Kidney capillary endothelial cell (primary cell): ENCODE measurements at regions not wholly inside any gene's neighbourhood (a gene's known extent, or its start where the extent isn't known, plus 50 kb on each side); places are given as distances from the start of the nearest gene placed in this dataset.

Experiments used
- DNase-seq: peaks from one replicate; pipeline ENCODE4 v3.0.0-alpha.2; 2018; ENCODE audit warnings: low spot score

DNA sequence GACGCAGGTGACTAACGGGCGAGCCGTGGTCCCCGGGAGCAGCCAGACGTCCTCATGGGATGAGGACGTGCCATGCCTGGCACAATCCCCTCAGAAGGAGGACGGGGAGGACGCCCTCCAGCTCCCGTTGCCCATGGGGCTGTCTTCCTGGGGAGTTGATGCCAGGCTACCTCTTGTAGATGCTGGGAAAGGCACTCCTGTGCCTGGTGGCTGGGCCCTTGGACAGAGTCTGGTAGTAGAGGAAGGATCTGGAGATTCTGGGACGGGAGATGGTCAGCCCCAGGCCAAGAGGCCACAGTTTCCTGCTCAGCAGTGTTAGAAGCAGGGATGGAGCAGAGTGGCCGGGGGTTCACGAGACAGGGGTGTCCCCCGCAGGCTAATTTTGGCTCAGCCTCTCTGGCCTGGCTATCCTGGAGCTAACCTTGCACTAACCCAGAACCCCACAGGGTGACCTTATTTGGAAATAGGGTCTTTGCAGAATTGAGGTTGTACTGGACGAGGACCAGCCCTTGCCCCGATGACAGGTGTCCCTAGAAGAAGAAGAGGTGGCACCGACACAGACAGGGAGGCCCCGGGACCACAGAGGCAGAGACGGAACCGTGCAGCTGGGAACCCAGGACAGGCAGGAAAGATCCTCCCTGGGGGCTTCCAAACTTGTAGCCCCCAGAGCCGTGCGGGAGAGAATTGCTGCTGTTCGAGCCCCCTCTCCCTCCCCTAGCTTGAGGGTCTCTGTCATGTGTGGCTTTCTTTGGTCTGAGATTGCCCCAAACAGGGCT, 50.1 kb upstream of the ADRA2C start:
- DNase-seq = no peak

DNA sequence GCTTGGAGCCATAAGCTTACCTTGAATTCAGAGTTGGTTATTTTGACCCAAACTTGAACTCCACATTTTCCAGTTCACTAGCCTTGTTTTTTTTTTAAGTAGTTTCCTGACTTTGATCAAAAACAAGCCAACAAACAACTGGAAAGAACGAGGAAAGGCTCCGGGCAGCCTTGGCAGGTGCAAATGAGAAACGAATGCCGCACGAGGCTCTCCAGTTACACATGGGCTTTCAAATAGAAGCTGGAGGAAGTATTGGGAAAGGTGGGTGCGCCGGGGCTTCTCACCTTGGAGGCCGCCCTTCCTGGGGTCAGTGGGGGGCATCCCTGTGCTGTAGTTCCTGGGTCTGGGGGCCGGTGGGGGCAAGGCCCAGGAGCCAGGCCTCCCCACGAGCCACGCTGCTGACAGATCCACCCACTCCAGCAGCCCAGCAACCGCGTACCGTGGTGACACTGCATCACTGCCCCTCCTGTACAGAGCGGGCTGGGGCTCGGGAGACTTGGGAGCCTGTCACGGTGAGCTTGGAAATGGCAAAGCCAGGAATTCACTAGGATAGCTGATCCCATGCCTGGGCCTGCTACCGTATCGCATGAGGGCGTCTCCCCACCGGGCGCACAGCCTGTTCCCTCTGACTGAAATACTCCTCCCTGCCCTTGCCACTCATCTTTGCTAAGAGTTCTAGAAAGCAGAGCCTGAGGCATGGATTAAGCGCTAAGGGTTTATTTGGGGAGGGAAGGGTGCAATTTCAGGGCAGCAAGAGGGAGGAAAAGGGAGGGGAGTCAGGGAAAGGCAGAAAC, 50.9 kb upstream of the ADRA2C start:
- no peak for DNase-seq

DNA sequence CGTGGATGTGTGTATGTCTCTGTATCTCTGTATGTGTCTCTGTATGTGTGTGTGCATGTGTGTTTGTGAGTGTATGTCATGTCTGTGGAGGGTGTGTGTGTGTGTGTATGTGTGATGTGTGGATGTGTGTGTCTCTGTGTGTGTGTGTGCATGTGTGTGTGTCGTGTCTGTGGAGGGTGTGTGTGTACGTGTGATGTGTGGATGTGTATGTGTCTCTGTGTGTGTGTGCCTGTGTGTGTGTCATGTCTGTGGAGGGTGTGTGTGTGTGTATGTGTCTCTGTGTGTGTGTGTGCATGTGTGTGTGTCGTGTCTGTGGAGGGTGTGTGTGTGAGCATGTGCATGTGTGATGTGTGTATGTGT, 51.6 kb upstream of the ADRA2C start:
- DNase-seq = no peak

DNA sequence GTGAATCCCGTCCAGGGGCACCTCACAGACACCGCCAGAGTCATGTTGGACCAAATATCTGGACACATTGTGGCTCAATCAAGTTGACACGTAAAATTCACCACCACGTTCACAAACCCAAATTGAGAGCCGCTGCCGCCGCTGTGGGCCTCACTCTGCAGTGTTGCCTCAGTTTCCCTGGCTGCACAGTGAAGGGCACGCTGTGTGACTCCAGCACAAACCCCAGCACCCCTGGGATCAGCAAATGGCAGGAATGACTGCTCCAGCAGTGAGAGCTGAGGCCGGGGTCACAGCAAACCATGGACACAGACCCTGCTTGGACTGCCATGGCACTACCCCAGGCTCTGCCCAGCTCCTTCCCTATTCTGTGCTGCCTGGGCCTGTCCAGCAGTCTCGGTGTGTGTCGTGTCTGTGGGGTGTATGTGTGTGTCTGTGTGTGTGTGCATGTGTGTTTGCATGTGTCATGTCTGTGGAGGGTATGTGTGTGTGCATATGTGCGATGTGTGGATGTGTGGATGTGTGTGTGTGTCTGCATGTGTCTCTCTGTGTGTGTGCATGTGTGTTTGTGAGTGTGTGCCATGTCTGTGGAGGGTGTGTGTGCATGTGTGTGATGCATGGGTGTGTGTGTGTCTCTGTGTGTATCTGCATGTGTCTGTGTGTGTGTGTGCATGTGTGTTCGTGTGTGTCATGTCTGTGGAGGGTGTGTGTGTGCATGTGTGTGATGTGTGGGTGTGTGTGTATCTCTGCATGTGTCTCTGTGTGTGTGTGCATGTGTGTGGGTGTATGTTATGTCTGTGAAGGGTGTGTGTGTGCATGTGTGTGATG, 52.2 kb upstream of the ADRA2C start:
- DNase-seq = no peak

DNA sequence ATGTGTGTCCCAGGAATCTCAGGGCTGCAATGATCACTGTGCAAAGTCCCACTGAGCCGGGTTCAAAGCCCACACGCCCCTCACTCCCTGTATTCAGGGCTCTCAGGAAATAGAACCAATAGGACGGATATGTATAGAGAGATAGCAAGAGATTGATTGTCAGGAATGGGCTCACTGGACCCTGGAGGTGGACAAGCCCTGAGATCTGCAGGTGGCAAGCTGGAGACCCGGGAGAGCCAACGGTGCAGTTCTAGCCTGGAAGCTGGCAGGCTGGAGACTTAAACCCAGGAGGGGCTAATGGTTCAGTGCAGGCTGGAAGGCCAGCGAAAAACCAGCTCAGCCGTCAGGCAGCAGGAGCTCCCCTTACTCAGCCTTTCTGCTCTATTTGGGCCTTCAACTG, 52.8 kb upstream of the ADRA2C start:
- DNase-seq = no peak

DNA sequence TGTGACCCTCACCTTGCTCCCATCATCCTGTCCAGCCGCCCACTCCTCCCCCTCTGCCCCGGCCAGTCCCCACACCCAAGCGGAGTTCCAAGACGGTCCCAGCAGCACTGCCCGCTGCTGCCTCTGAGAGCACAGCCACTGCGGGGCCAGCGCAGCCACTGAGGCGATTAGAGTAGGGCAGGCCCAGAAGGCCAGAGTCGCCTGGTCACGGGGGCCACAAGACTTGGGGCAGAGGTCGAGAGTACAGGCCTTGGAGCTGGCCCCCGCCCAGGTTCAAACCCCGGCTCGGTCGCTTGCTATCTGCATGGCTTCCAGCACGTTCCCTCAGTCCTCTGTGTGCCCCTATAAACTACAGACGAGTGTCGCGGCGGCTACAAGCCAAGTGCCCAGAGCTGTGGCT, 53.2 kb upstream of the ADRA2C start:
- no peak for DNase-seq

DNA sequence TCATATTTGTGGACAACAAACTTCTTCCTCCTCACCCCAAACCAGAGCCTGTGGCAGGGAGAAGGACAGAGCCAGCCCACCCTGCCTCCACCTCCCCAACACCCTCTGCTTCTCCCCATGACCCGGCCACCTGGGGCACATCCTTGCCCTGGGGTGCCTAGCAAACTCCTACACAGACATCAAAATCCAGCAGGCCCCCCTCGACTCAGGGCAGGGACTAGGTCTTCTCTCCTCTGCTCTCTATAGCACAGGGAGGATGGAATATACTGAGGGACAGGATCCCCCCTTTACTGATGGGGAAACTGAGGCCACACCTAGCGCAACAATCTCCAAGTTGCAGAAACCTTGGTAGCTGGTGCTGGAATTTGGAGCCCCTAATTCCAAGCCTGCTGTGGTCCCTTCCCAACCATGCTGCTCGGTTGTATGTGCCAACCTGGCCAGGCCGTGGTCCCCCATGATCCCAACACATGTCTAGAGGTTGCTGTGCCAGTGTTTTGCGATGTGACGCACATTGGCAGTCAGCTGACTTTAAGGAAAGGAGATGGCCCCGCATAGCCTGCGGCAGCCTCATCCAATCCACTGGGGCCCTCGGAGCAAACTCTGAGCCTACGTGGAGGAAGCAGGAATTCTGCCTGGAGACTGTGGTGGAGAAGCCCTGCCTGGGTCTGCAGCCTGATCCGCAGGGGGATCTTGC, 53.9 kb upstream of the ADRA2C start:
- DNase-seq = no peak

DNA sequence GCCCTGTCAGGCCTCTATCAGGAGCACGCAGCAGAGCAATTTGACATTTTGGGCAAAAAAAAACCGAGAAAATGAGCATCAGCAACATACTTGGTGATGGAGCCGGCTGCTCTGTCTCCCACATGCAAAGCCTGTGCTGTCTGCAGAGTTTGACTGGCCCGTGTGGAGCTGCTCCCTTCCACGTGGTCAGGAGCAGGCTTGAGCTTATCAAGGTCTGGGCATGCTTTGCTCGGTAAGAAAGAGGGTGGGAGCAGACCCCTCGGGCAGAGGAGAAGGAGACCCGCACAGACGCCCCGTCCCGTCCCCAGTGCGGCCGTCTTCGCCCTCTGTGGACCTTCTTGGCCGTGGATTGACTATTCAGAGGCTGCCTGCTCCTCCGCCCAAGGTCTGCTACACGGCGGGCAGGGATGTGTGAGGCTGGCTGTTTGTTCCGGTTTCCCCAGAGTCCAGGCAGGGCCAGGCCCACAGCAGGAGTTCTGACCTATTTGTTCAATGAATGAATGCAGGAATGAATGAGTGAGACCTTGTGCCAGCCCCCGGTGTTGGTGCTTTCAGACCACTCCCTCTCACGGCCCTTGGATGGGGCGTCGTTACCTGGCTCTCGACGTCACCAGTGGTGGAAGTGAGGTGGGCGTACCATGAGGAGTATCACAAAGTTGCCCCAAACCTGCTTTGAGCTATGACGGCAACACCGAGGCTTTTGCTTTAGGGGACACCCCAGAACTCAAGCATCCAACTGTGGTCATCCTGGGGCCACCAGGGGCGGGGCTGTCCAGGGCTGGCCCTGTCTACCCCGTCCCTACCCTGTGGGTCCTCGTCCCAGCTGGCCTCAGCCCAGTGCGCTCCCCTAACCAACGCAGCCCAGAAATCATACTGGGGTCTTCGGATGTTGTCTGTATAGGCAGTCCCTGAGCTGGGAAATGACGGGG, 54.7 kb upstream of the ADRA2C start:
- no peak for DNase-seq

DNA sequence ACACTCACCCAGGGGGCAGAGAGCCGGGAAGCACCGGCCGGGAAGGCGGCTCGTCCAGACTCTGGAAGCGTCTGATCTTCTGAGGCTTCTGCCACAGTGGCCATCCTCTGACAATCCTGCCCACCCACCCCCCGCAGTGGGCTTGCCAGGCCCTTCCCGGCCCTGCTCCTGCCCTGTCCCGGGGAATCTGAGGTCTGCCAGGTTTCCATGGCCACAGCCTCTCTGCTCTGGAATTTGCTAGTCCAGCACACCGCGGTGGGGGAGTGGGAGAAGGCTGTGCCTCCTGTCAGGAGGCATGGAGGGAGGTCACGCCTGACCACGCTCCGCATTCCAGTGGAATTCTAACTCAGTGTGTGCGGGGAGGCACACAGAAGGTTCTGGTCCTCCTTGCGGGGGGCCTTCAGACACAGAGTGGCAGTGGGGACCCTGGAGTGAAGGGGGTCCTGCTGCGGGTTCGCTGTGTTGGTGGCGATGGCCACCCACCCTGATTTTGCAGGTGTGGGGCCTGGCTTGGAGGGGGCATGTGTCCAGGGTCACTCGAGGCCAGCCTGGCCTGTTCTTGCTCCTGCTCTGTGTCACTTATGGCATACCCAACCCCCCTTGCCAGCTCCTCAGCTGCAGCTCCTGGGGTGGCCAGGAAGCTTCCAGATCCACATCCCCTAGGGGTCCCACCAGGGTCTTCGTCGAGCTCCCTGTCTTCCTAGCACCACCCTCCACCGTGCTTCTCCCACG, 55.6 kb upstream of the ADRA2C start:
- DNase-seq = no peak

DNA sequence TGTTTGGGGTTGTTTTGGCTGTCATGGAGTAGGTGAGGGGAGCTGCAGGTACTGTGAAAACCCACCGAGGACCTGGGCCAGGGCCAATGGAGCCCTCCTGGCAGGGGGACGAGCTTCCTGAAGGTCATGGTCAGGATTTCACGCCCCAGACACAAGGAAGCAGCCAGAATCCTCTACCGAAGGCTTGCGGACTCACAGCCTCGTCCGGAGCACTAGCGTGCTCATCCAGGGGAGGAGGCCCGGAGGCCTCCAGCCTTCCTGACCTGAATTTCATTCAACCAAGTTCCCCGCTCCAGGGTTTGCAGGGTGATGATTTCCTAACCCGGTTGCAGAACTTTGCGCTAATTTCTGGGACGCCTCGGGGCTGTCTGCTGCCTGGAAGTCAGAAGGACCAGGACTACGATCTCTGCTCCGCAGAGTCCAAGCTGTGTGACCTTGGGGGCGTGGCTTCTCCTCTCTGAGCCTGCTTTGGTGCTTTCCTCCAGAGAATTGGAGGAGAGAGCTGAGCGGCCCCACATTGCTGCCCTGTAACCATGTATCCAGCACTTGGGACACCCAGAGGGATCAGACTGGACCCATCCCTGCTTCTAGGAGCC, 56.2 kb upstream of the ADRA2C start:
- no peak for DNase-seq

DNA sequence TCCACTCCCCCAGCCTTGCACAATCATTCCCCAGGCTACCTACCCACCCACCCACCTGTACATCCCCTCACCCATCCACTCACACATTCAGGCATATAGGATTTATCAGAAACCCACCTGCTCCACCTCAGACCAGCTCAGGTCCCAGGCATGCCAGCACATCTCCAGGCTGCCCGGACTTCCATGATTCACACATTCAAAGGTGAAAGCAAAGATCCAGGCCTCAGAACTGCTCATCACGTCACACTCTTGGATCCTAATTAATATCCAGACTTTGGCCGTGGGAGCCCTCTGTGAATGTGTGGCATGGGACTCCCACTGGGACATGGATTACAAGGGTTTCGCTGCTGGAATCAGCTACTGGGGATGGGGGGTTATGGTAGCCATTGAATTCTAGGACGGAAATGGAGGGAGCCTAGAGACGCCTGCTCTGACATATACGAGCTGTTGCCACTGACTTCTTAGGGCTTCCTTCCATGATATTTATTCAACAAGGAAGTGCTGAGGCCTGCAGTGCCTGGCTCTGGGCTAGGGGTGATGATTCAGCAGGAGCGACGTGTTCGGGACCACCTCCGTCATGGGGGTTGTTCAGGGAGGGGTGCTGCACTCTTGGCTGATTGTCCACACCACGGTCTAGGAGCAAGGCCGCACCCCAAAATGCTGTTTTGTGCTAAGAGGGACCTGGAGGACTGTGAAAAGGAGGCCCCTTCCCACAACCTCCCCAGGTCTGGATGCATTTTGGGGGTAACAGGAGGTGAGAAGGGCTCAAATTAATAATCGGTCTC, 56.9 kb upstream of the ADRA2C start:
- no peak for DNase-seq

DNA sequence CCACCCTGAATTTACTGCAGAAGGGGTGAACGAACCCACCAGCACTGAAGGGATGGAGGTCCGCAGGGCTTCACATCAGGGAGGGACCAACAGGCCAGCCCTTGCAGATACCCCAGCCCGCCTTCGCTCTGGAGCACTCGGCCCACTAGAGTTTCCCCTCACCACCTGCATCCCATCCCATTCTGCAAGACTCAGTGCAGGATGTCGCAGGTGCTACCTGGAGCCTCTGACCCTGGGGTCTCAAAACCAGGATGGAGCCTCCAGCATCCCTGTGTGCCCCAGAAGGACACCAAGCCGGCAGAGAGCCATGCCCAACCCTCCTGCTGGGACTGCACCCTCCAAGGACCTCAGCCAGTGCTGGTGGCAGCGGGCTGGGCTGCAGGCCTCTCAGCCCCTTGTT, 57.6 kb upstream of the ADRA2C start:
- DNase-seq = no peak

DNA sequence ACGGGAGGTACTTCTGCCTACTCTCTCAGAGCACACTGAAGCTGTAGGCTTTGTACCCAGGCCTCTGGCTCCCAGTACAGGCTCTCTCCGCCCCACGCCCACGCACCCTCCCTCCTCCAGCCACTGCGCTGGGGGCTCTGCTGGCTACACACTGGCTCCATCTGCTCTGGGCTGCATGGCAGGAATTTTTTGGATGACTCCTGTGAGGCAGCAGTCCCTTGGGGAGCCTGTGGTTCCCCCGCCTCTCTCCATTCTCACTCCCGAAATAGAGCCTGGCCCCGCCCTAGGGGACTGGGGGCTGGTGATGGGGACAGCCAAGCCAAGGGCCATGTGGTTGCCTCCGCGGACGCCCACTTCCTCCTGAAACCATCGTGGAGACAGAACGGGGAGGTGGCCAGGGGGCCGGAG, 58.1 kb upstream of the ADRA2C start:
- no peak for DNase-seq

DNA sequence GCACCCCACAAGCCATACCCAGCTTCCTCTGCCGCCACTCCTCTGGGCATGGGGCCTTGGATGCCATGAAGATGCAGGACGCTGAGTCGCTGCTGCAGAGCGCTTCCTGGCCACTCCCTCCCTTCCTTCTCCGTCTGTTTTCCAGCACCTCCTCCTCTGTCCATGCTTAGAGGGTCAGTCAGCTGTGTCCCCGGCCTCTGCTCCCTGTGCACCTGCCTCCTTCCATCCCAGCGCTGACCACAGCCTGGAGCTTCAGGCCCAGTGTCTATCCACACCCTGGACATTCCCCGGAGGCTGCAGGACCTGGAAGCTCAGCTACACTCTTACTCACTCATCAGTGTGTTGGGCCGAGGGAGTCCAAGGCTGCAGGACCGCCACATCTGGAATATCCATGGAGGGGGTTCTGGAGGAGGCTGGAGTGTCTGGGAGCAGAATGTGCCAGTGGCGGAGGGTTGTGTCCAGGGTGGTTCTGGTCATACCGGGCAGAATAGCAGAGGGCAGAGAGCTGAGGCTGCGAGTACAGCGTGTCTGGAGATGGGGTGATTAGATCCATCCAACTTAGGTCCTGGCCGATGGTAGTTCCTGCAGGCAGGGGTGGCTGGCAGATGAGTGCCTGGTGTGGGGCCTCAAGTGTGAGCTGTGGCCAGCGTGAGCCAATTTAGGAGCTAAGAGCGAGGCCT, 58.6 kb upstream of the ADRA2C start:
- no peak for DNase-seq

DNA sequence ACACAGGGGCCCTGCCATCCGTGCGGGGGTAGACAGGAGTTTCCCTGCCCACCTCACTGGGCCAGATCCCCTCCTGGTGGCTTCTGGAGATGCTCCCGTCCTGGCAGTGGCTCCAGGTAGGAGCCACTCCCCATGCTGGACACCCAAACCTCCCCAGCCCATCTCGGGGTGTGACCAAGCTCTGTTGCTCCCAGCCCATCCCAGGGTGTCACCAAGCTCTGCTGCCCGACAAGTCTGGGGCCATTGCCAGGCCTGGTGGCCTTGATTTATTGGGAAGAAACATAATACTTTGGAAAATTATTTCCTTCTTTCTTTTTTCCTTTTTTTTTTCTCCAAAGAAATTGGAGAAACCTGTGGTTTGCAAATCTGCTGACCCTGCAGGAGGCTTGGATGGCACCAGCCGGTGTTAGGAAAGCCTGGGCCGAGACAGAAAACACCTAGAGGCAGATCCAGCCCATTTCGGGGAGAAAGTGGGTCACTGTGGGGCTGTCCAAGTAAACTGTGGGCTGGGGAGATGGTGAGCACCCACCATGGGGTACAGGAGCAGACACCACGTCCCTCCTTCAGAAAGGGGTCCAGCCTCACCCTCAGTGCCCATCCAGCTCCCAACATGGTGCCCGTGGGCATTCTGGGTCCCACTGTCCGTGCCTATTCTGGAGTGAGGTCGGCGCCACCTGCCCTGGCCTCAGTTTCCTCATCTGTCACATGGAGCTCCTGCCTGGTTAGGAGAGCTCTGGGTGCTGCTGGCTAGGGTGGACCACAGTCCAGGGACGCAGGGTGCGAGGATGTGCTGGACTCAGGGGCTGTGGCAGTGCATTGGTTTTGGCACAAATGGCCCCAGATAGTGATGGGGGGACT, 59.4 kb upstream of the ADRA2C start:
- DNase-seq = no peak

DNA sequence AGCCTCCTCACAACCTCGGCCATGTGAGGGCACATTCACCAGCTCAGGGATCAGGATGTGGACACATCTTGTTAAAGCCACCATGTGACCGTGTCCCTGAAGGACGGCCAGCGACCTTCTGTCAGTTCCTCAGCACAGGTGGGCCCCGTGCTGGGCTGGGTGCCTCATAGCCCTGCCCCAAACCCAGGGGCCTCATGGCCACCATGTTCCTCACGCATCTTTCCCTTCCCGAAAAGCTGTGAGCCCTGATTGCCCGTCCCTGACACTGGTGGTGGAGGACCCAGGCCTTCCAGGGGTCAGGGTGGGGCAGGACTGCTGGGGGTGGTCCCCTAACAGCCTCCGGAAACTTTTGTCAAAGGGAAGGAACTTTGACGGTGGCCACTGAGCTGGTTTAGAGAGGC, 60.1 kb upstream of the ADRA2C start:
- no peak for DNase-seq

DNA sequence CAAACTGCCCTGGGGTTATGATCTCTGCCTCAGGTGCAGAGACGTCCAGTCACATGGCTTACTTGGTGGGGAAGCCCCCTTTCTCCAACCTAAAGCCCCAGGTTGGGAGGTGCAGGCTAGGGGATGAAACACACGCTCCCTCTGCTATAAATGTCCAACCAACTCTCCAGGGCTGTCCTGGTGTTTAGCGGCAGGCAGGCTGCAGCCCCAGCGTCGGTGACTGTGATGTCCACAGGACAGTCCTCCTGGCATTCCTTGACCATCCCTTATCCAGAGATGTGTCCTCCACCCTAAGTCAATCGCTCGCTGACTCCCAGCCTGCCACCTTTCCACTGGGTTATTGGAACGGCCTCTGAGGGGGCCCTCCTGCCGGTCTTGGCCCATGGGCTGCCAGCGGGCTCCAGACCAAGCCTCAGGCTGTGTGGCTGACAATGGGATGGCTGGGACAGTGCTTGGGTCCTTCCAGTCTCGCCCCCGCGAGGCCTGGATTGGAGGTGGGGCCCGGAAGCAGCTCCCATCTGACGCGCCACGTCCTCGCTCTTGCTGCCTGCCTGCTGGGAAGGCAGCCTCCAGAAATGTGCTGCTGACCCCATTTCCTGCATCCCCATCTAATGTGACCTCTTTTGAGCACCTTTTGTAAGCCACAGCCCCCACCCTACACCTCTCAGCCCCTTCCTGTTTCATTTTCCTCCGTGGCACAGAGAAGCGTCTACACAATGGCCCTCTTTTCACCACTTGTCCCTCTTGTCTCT, 60.8 kb upstream of the ADRA2C start:
- DNase-seq = no peak
